ENCODE measurements at regions not wholly inside any gene's neighbourhood (a gene's known extent, or its start where the extent isn't known, plus 50 kb on each side); places are given as distances from the start of the nearest gene placed in this dataset.
A peak's percentile ranks its signal among the peaks of the same experiment; 100 is the strongest.

GRCh38 chr7:43011879-43012278, 79.7 kb downstream of the MRPL32 start:
- Histone ChIP-seq H3K27ac (ENCODE audit: low read depth, low read length) (no peak overlapping the region), H3K9ac (ENCODE audit: extremely low read depth, low read length, poor library complexity, severe bottlenecking) (no peak overlapping the region), H3K9me3 (ENCODE audit: control insufficient read depth, low read length) (peaks cover 13% of the 10 kb centered on the region), H3K4me1 (ENCODE audit: control insufficient read depth, insufficient read depth, low read length) (peaks cover 26% of the 10 kb centered on the region), H3K27me3 (ENCODE audit: control insufficient read depth, insufficient read depth, low read length, poor library complexity, severe bottlenecking) (no peaks in the 10 kb centered on the region), H3K4me3 (ENCODE audit: low read length) (peak overlapping the region; percentile 30), H3K36me3 (ENCODE audit: control insufficient read depth, insufficient read depth, low read length) (no peaks in the 10 kb centered on the region)
- DNase-seq = no peak
- WGBS, 2 experiments (ENCODE audit: insufficient coverage in 1 of 2, insufficient read length in 1 of 2) = 80 to 100% methylated on average over 1 to 2 of the region's 2 CpGs
- H3K4me3 Mint-ChIP-seq = no peak overlapping the region
- peaks cover 4% of the 10 kb centered on the region for H3K9me3 Mint-ChIP-seq
- H3K4me1 Mint-ChIP-seq = peaks cover 46% of the 10 kb centered on the region
- peaks cover 2% of the 10 kb centered on the region for H3K27me3 Mint-ChIP-seq (ENCODE audit: insufficient read depth)
- TF ChIP-seq CTCF (conservative IDR thresholded peaks at IDR 0.05) = no peak
- no peaks in the 10 kb centered on the region for H3K36me3 Mint-ChIP-seq (ENCODE audit: low read depth)
- H3K27ac Mint-ChIP-seq = no peak overlapping the region

GRCh38 chr7:43014406-43014805, 82.2 kb downstream of the MRPL32 start:
- Mint-ChIP-seq H3K27me3 (ENCODE audit: insufficient read depth) (peaks cover 5% of the 10 kb centered on the region), H3K4me1 (peaks cover 55% of the 10 kb centered on the region), H3K36me3 (ENCODE audit: low read depth) (no peaks in the 10 kb centered on the region), H3K9me3 (peaks cover 4% of the 10 kb centered on the region), H3K27ac (no peak overlapping the region), H3K4me3 (no peak overlapping the region)
- WGBS, 2 experiments (ENCODE audit: insufficient coverage in 1 of 2, insufficient read length in 1 of 2) = 86 to 96% methylated on average over 1 to 4 of the region's 4 CpGs
- no peak for TF ChIP-seq CTCF (conservative IDR thresholded peaks at IDR 0.05)
- Histone ChIP-seq H3K9ac (ENCODE audit: extremely low read depth, low read length, poor library complexity, severe bottlenecking) (no peak overlapping the region), H3K9me3 (ENCODE audit: control insufficient read depth, low read length) (peaks cover 3% of the 10 kb centered on the region), H3K36me3 (ENCODE audit: control insufficient read depth, insufficient read depth, low read length) (no peaks in the 10 kb centered on the region), H3K4me1 (ENCODE audit: control insufficient read depth, insufficient read depth, low read length) (peaks cover 31% of the 10 kb centered on the region), H3K27ac (ENCODE audit: low read depth, low read length) (no peak overlapping the region), H3K4me3 (ENCODE audit: low read length) (no peak overlapping the region), H3K27me3 (ENCODE audit: control insufficient read depth, insufficient read depth, low read length, poor library complexity, severe bottlenecking) (no peaks in the 10 kb centered on the region)
- no peak for DNase-seq

- Histone ChIP-seq H3K4me1 (ENCODE audit: control insufficient read depth, insufficient read depth, low read length) (peaks cover 29% of the 10 kb centered on the region), H3K36me3 (ENCODE audit: control insufficient read depth, insufficient read depth, low read length) (no peaks in the 10 kb centered on the region), H3K9me3 (ENCODE audit: control insufficient read depth, low read length) (peaks cover 3% of the 10 kb centered on the region), H3K27ac (ENCODE audit: low read depth, low read length) (no peak overlapping the region), H3K4me3 (ENCODE audit: low read length) (peak overlapping the region; percentile 14), H3K27me3 (ENCODE audit: control insufficient read depth, insufficient read depth, low read length, poor library complexity, severe bottlenecking) (no peaks in the 10 kb centered on the region), H3K9ac (ENCODE audit: extremely low read depth, low read length, poor library complexity, severe bottlenecking) (no peak overlapping the region)
- no peak for TF ChIP-seq CTCF (conservative IDR thresholded peaks at IDR 0.05)
- Mint-ChIP-seq H3K4me3 (no peak overlapping the region), H3K4me1 (peaks cover 63% of the 10 kb centered on the region), H3K27me3 (ENCODE audit: insufficient read depth) (peaks cover 5% of the 10 kb centered on the region), H3K36me3 (ENCODE audit: low read depth) (no peaks in the 10 kb centered on the region), H3K9me3 (peaks cover 4% of the 10 kb centered on the region), H3K27ac (peak overlapping the region; percentile 31)
- WGBS, 2 experiments (ENCODE audit: insufficient coverage in 1 of 2, insufficient read length in 1 of 2) = 67% methylated on average over 3 of the region's 4 CpGs; no CpG with 5 or more reads in 1 of the 2 experiments
- no peak for DNase-seq
These were observed 83.1 kb downstream of the MRPL32 start for GRCh38 chr7:43015301-43015700.

Data from endodermal cell (in vitro differentiated cells).